Thymus (tissue), 11 donors: ENCODE measurements at regions not wholly inside any gene's neighbourhood (a gene's known extent, or its start where the extent isn't known, plus 50 kb on each side); places are given as distances from the start of the nearest gene placed in this dataset.

Source experiments
- DNase-seq, 9 donors: peaks; one replicate each; pipeline ENCODE4 v3.0.0-alpha.2; 2013; ENCODE audit warnings: low spot score in 9 of 9, low read depth in 6 of 9, missing footprints in 1 of 9
- H3K27ac ChIP-seq, 2 donors: one replicate each; pipeline ENCODE4 v1.5.1; 2013; ENCODE audit warnings: control low read depth in 1 of 2, low read depth in 1 of 2, low read length in 1 of 2, mild to moderate bottlenecking in 1 of 2, moderate library complexity in 1 of 2
- H3K27me3 ChIP-seq, 2 donors: one replicate each; pipeline ENCODE4 v1.5.1; 2013; ENCODE audit warnings: low read length in 1 of 2; ENCODE audit not compliant: control insufficient read depth in 2 of 2, insufficient read depth in 1 of 2
- H3K36me3 ChIP-seq, 2 donors: one replicate each; pipeline ENCODE4 v1.5.1; 2013; ENCODE audit warnings: low read length in 1 of 2, mild to moderate bottlenecking in 1 of 2, moderate library complexity in 1 of 2; ENCODE audit not compliant: control insufficient read depth in 2 of 2, insufficient read depth in 2 of 2
- H3K4me1 ChIP-seq, 2 donors: one replicate each; pipeline ENCODE4 v1.5.1; 2013; ENCODE audit warnings: low read length in 2 of 2; ENCODE audit not compliant: control insufficient read depth in 2 of 2, insufficient read depth in 2 of 2
- H3K4me3 ChIP-seq, 2 donors: one replicate each; pipeline ENCODE4 v1.5.1; 2013; ENCODE audit warnings: low read length in 2 of 2, control low read depth in 1 of 2, mild to moderate bottlenecking in 1 of 2
- H3K9me3 ChIP-seq, 2 donors: one replicate each; pipeline ENCODE4 v1.5.1; 2013; ENCODE audit warnings: low read length in 1 of 2, mild to moderate bottlenecking in 1 of 2; ENCODE audit not compliant: control insufficient read depth in 2 of 2, insufficient read depth in 1 of 2
- WGBS: extraction: QIAGEN DNeasy Blood & Tissue Kit; methylation state at CpG from one replicate; pipeline ENCODE4 v1.1.7; 2013; 5-methylcytosine and 5-hydroxymethylcytosine counted together
- donor health status: healthy.

DNA sequence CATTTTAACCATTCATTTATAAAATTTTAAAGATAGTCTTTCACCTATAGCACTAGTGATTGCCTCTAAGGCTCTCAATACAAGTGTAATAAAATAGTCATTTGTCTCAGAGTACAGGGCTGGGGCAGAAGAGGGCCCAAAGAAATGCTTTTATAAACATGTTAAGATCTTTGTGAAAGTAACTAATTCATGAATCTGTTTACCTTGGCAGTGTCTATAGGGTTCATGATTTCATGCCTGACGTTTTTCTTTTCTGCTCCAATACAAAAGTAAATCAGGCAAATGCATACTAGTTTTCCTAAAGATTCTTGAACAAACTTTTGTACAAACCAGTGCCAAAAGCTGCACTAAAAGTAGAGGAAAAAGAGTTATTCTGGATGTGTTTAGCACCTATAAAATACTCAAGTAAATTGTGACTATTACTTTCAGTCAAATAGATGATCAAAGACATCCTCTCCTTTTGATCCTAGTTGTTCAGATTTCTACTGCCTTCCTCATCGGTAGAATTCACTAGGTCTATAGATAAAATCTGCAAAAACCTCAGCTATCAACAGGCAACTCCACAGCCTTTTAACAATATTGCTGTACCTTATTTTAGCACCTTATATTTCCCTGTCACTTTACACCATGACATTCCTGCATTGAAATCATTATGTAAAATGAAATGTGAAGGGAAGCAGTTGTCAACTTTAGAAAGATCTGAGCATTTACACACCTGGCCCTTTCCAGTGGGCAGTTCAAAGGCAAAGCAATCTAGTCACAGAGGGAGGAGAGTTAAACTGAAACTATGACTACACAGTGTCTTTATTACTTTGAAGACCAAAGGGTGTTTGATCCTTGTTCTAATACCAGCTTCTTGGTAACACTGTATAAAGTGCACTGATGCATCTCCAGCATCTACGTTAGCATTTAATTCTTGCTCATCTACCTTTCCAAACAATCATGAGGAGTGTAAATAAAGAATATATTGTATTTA is 100.0 kb upstream of the MED13 start:
- WGBS, result 56% methylated on average over 3 of the region's 3 CpGs
- Histone ChIP-seq H3K27me3 (no peaks in the 10 kb centered on the region), H3K27ac (no peak overlapping the region), H3K9me3 (no peaks in the 10 kb centered on the region), H3K4me1 (no peaks in the 10 kb centered on the region), H3K4me3 (no peak overlapping the region), H3K36me3 (no peaks in the 10 kb centered on the region)
- peak in 5 of 9 donors; percentile 0 to 42 (median 18) for DNase-seq

DNA sequence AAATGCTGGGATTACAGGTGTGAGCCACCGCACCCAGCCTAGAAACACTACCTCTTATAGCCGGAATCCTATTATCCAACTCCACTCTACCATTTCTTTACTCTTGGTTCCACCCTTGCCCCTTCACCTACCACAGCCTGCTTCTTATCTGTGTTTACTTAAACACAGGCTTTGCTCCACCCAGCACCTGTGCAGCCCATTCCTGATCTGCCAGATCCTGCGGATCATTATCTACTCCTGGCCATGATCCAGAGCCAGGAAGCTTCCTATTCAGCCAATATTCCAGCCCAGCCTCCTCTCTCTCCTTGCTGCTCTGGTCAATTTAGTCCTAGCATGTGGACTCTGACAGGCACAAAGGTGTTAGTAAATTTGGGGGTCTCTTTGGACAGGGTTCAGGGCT is 98.8 kb upstream of the MED13 start:
- Histone ChIP-seq H3K36me3 (no peaks in the 10 kb centered on the region), H3K27me3 (no peaks in the 10 kb centered on the region), H3K4me3 (no peak overlapping the region), H3K27ac (no peak overlapping the region), H3K9me3 (no peaks in the 10 kb centered on the region), H3K4me1 (no peaks in the 10 kb centered on the region)
- WGBS, result 92% methylated on average over 3 of the region's 3 CpGs
- DNase-seq, result no peak

DNA sequence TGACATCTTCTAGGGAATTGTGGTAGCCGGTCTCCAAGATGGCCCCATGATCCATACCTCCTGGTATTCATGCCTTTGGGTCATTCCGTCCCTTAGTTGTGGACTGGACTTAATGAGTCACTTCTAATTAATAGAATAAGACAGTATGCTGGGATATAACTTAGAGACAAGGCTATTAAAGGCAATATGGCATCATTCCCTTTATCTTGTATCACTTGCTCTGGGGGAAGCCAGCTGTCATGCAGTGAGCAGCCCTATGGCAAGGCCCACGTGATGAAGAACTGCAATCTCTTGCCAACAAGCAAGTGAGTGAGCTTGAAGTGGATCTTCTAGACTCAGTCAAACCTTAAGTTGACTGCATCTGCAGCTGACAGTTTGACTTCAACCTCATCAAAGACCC is 97.8 kb upstream of the MED13 start:
- H3K9me3 ChIP-seq, result no peaks in the 10 kb centered on the region
- H3K27me3 ChIP-seq, result no peaks in the 10 kb centered on the region
- no peaks in the 10 kb centered on the region for H3K4me1 ChIP-seq
- no peak overlapping the region for H3K27ac ChIP-seq
- H3K4me3 ChIP-seq, result no peak overlapping the region
- no peak for DNase-seq
- WGBS, result 80% methylated on average over 3 of the region's 3 CpGs
- no peaks in the 10 kb centered on the region for H3K36me3 ChIP-seq

DNA sequence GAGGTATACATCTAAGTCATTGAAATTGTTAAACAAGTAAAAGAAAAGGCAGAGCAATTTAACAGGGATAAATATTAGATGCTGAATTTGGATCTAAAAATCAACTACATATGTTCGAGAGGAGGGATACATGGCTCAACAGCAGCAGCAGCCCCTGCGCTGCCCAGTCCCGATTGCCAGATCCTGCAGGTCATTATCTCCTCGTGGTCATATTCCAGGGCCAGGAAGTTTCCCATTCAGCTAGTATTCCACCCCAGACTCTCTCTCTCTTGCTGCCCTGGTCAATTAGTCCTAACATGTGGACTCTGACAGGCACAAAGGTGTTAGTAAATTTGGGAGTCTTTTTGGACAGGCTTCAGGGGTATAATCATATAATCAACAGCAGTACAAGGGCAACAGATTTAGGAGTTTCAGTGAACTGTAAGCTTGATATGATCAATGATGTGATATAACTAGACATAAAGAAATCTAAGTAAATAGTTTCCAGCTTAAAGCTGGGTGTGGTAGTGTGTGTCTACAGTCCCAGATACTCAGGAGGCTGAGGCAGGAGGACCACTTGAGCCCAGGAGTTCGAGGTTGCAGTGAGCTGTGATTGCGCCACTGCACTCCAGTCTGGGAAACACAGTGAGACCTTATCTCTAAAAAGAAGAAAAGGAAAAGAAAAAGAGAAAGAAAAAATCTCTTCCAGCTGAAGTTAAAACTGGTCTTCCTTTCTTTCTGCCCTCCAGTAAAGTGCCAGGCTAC is 96.5 kb upstream of the MED13 start:
- Histone ChIP-seq H3K4me1 (no peaks in the 10 kb centered on the region), H3K36me3 (no peaks in the 10 kb centered on the region), H3K4me3 (no peak overlapping the region), H3K27me3 (no peaks in the 10 kb centered on the region), H3K9me3 (no peaks in the 10 kb centered on the region), H3K27ac (no peak overlapping the region)
- 93% methylated on average over 6 of the region's 6 CpGs for WGBS
- no peak for DNase-seq

DNA sequence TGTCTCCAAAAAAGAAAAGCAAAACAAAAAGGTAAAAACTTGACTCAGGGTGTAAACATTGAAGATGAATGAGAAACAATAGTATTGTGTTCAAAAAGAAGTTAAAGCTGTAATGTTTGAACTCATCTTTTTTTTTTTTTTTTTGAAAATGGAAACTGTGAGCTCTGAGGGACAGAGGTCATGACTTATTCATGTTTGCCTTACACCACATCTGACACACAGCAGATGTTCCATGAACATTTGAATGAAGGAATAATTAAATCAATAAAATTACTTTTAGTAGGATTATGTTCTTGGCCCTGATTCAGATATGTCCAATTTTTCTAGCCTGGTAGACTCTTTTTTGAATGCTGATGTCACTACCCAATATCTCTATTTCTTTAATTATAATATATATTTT is 95.7 kb upstream of the MED13 start:
- Histone ChIP-seq H3K4me3 (no peak overlapping the region), H3K27ac (no peak overlapping the region), H3K36me3 (no peaks in the 10 kb centered on the region), H3K27me3 (no peaks in the 10 kb centered on the region), H3K9me3 (no peaks in the 10 kb centered on the region), H3K4me1 (no peaks in the 10 kb centered on the region)
- DNase-seq, result no peak

DNA sequence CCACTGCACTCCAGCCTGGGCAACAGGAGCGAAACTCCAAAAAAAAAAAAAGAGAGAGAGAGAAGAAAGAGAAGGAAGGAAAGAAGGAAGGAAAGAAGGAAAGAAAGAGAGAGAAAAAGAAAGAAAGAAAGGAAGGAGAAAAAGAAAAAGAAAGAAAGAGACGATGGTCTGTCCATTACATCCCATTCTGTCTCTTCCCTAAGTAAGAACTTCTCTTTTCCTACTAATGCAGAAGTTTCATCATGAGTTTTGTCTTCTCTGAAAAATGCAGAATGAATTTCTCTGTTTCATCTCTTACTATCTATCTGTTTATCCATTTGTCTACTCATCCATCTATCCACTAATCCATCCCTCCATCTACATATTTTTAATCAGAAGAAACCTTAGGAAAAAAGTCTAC is 94.9 kb upstream of the MED13 start:
- Histone ChIP-seq H3K4me1 (no peaks in the 10 kb centered on the region), H3K27me3 (no peaks in the 10 kb centered on the region), H3K9me3 (no peaks in the 10 kb centered on the region), H3K36me3 (no peaks in the 10 kb centered on the region), H3K27ac (no peak overlapping the region), H3K4me3 (no peak overlapping the region)
- 96% methylated on average over 2 of the region's 2 CpGs for WGBS
- no peak for DNase-seq

DNA sequence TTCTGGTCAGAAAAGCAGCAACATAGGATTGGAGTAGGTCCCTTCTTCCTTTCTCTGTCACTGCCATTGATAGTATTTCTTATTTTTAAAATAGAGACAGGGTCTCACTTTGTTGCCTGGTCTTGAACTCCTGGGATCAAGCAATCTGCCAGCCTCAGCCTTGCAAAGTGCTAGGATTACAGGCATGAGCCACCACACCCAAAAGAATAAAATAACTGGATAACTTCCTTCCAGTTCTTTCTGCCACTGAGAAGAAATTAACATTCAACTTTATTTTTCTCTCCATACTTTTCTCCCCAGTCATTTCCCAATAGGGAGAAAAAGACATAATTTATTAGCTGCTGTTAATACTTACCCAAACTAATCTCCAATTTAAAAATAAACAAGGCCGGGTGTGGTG is 91.9 kb upstream of the MED13 start:
- Histone ChIP-seq H3K27me3 (no peaks in the 10 kb centered on the region), H3K27ac (no peak overlapping the region), H3K4me3 (no peak overlapping the region), H3K36me3 (no peaks in the 10 kb centered on the region), H3K4me1 (no peaks in the 10 kb centered on the region), H3K9me3 (no peaks in the 10 kb centered on the region)
- WGBS, result 95% methylated on average over 1 of the region's 1 CpG
- no peak for DNase-seq

DNA sequence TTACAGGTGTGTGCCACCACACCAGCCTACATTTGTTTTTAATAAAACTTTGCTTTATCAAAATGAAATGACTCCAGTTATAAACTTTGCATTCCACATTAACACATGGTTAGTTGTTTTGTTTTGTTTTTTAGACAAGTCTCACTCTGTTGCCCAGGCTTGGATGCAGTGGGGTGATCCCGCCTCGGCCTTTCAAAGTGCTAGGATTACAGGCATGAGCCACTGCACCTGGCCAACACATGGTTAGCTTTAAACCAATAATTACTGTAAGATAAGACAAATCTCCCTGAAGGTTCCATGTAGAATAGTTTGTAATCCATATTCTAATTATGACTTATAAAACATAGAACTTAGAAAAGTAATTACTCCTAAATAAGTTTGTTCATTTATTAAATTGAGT is 89.8 kb upstream of the MED13 start:
- no peaks in the 10 kb centered on the region for H3K36me3 ChIP-seq
- no peak for DNase-seq
- H3K9me3 ChIP-seq, result no peaks in the 10 kb centered on the region
- 95% methylated on average over 2 of the region's 2 CpGs for WGBS
- no peak overlapping the region for H3K4me3 ChIP-seq
- H3K27me3 ChIP-seq, result no peaks in the 10 kb centered on the region
- no peaks in the 10 kb centered on the region for H3K4me1 ChIP-seq
- no peak overlapping the region for H3K27ac ChIP-seq

DNA sequence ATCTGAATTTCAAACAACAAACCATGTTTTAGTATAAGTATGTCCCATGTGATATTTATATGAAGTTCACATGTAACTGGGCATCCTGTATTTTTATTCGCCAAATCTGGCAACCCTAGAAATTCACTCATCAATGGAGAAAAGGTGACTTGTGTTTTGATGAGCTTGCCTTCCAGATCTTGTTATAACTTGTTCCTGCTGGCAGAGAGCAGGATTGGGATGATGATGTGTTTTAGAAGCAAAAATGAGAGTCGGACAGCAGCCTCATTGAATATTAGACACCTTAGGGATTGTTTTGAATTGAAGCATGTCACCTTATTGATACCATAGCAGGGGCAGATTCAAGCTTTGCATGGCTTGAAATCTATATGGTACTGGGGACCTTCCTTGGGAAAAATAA is 85.4 kb upstream of the MED13 start:
- 95% methylated on average over 2 of the region's 2 CpGs for WGBS
- Histone ChIP-seq H3K4me3 (no peak overlapping the region), H3K27me3 (no peaks in the 10 kb centered on the region), H3K36me3 (no peaks in the 10 kb centered on the region), H3K4me1 (no peaks in the 10 kb centered on the region), H3K9me3 (no peaks in the 10 kb centered on the region), H3K27ac (no peak overlapping the region)
- no peak for DNase-seq
